ENCODE measurements at regions not wholly inside any gene's neighbourhood (a gene's known extent, or its start where the extent isn't known, plus 50 kb on each side); places are given as distances from the start of the nearest gene placed in this dataset.

GRCh38 chr6:222468-222867, 69.8 kb upstream of the DUSP22 start:
- TF ChIP-seq CTCF (conservative IDR thresholded peaks at IDR 0.05; ENCODE audit: low read depth, low read length), result no peak
- no peak for TF ChIP-seq EZH2 (IDR thresholded peaks at IDR 0.05; ENCODE audit: borderline replicate concordance, low read depth, low read length, poor library complexity, severe bottlenecking)

All from A673 (cell line).